K562 (cell line): ENCODE measurements at regions not wholly inside any gene's neighbourhood (a gene's known extent, or its start where the extent isn't known, plus 50 kb on each side); places are given as distances from the start of the nearest gene placed in this dataset.

Experiments used
- ATAC-seq: fragments of 200-7000 bp; cut with Tn5 transposase; 3 replicates; pipeline ENCODE4 v1.9.1; 2020; ENCODE audit warnings: moderate library complexity
- BruUV-seq: library from RNA; stranded (reverse); fragments of 400-500 nt; replicated peaks from 2 replicates; lab custom pipeline; 2021; lab: Mats Ljungman, UMichigan
- CTCF ChIA-PET: fragments of 300-600 bp; formaldehyde crosslinking; extraction: SDS; loops from one replicate; lab custom pipeline; 2021; ENCODE audit warnings: low intra/inter-chr PET ratio; lab: Yijun Ruan, JAX
- POLR2A ChIA-PET: fragments of 300-600, 350-650 bp; sonication (Branson Sonifier 250); formaldehyde crosslinking; extraction: SDS; loops from one replicate; lab custom pipeline; 2021; ENCODE audit warnings: antibody characterized with exemption, inconsistent platforms; lab: Yijun Ruan, JAX
- DNase-seq, 4 experiments: peaks; one replicate each; pipeline versions ENCODE4 v3.0.0 to v3.0.0-alpha.2; 2011 to 2018; ENCODE audit warnings: low spot score in 3 of 4, mixed read lengths in 3 of 4; ENCODE audit errors: extremely low read depth in 1 of 4
- FAIRE-seq: peaks from 2 replicates; lab custom pipeline; 2011; peaks lifted over from hg19 to GRCh38; lab: Jason Lieb, UNC
- H2AFZ ChIP-seq: 2 replicates; pipeline ENCODE4 v1.6.0; 2011; ENCODE audit warnings: low read depth, low read length, control low read depth, inconsistent platforms
- H3K27ac ChIP-seq: fragments of 200-600 bp; 3 replicates; pipeline ENCODE4 v1.8.0; 2011; ENCODE audit warnings: low read depth, mild to moderate bottlenecking, control low read depth, inconsistent platforms, low read length, moderate library complexity, mixed read lengths; ENCODE audit errors: extremely low read depth
- H3K27me3 ChIP-seq, 2 experiments: fragments of 300-600 bp in 1 of 2; 2 replicates in 1 of 2; 3 replicates in 1 of 2; pipeline versions ENCODE4 v1.6.0 to v1.8.0; 2011; ENCODE audit warnings: inconsistent platforms in 2 of 2, low read length in 2 of 2, mild to moderate bottlenecking in 1 of 2, mixed read lengths in 1 of 2, moderate library complexity in 1 of 2; ENCODE audit not compliant: control insufficient read depth in 2 of 2, insufficient read depth in 2 of 2
- H3K36me3 ChIP-seq: fragments of 300-600 bp; 3 replicates; pipeline ENCODE4 v1.8.0; 2011; ENCODE audit warnings: mild to moderate bottlenecking, low read length, inconsistent platforms; ENCODE audit not compliant: control insufficient read depth, insufficient read depth
- H3K4me1 ChIP-seq, 2 experiments: fragments of 200-600 bp in 1 of 2; replicated peaks in 1 of 2; 2 replicates in 1 of 2; 3 replicates in 1 of 2; pipeline versions ENCODE4 v1.5.1 to v1.8.0; 2011; ENCODE audit warnings: inconsistent platforms in 2 of 2, low read length in 2 of 2, mild to moderate bottlenecking in 1 of 2, mixed read lengths in 1 of 2, moderate library complexity in 1 of 2; ENCODE audit not compliant: control insufficient read depth in 2 of 2, insufficient read depth in 2 of 2
- H3K4me2 ChIP-seq: 2 replicates; pipeline ENCODE4 v1.6.1; 2011; ENCODE audit warnings: low read length, control low read depth, inconsistent platforms, mixed read lengths; ENCODE audit not compliant: insufficient read depth
- H3K4me3 ChIP-seq: fragments of 200-600 bp; sonication (generic), shearing (Covaris generic); 2 replicates; pipeline ENCODE4 v1.5.1; 2016; ENCODE audit warnings: control low read depth, inconsistent platforms
- H3K79me2 ChIP-seq: fragments of 200-600 bp; 3 replicates; pipeline ENCODE4 v1.8.0; 2011; ENCODE audit warnings: low read length, inconsistent platforms; ENCODE audit not compliant: control insufficient read depth, insufficient read depth
- H3K9ac ChIP-seq, 2 experiments: 2 replicates each; pipeline versions ENCODE4 v1.6.0 to v1.6.1; 2011; ENCODE audit warnings: low read depth in 2 of 2, low read length in 2 of 2, control low read depth in 1 of 2, inconsistent platforms in 1 of 2, mild to moderate bottlenecking in 1 of 2, mixed read lengths in 1 of 2; ENCODE audit not compliant: insufficient read depth in 1 of 2
- H3K9me1 ChIP-seq: one replicate; pipeline ENCODE4 v1.6.0; 2011; ENCODE audit warnings: inconsistent platforms, mild to moderate bottlenecking, low read length, moderate library complexity; ENCODE audit not compliant: control insufficient read depth, insufficient read depth
- H3K9me3 ChIP-seq: replicated peaks from 2 replicates; pipeline ENCODE4 v1.5.1; 2011; ENCODE audit warnings: low read depth, low read length, inconsistent platforms; ENCODE audit not compliant: control insufficient read depth, insufficient read depth
- H4K20me1 ChIP-seq: replicated peaks from 2 replicates; pipeline ENCODE4 v1.6.1; 2011; ENCODE audit warnings: low read length, inconsistent platforms, mixed read lengths; ENCODE audit not compliant: control insufficient read depth, insufficient read depth
- ARNT ChIP-seq, 2 experiments: fragments of 450-650 bp; IDR thresholded peaks; 2 replicates each; pipeline ENCODE4 v1.6.1; 2016; ENCODE audit warnings: mild to moderate bottlenecking in 1 of 2
- MTF1 ChIP-seq: fragments of 250-450 bp; sonication (Bioruptor Pico); IDR thresholded peaks from 2 replicates; pipeline ENCODE4 v1.9.0; 2021; ENCODE audit warnings: moderate library complexity, mild to moderate bottlenecking, inconsistent platforms, borderline replicate concordance
- NR2C2 ChIP-seq, 2 experiments: fragments of 200-800 bp in 1 of 2; sonication (Bioruptor generic) in 1 of 2; sonication (generic) in 1 of 2; formaldehyde crosslinking in 1 of 2; IDR thresholded peaks; 2 replicates each; pipeline versions ENCODE4 v1.6.1 to v1.8.0; 2016 to 2022; ENCODE audit warnings: mild to moderate bottlenecking in 1 of 2, missing compliant biosample characterization in 1 of 2, missing genetic modification characterization in 1 of 2, missing genetic modification reagents in 1 of 2
- SPI1 ChIP-seq: IDR thresholded peaks from 2 replicates; pipeline ENCODE4 v1.6.1; 2011; ENCODE audit warnings: low read depth, low read length, control low read depth, borderline replicate concordance
- ZNF316 ChIP-seq: fragments of 450-650 bp; IDR thresholded peaks from 2 replicates; pipeline ENCODE4 v1.6.1; 2016
- WGBS: fragments of 100-300 bp; shearing (Covaris generic); methylation state at CpG from one replicate; pipeline ENCODE4 v1.1.6; 2016; ENCODE audit warnings: low coverage, mixed read lengths; ENCODE audit not compliant: insufficient coverage; ENCODE audit errors: missing lambda C conversion rate; 5-methylcytosine and 5-hydroxymethylcytosine counted together
- in situ Hi-C: fragments of 300-500 bp; cut with MboI; formaldehyde crosslinking; loops from 4 replicates; pipeline ENCODE4 v1.15.0; 2018; ENCODE audit warnings: inconsistent platforms, mixed read lengths
- intact Hi-C: fragments of 100-400 bp; cut with micrococcal nuclease; formaldehyde crosslinking; loops from 2 replicates; pipeline ENCODE4 v1.14.2; 2022
- TF ChIP-seq, protein P1 (sequence below): fragments of 250-450 bp; sonication (Bioruptor Pico); IDR thresholded peaks from 2 replicates; pipeline ENCODE4 v1.8.0; 2022; ENCODE audit warnings: moderate library complexity, mild to moderate bottlenecking, inconsistent platforms
- TF ChIP-seq, protein P2 (sequence below): fragments of 250-450 bp; sonication (Bioruptor Pico); IDR thresholded peaks from 2 replicates; pipeline ENCODE4 v1.4.0; 2020; ENCODE audit warnings: borderline replicate concordance

DNA sequence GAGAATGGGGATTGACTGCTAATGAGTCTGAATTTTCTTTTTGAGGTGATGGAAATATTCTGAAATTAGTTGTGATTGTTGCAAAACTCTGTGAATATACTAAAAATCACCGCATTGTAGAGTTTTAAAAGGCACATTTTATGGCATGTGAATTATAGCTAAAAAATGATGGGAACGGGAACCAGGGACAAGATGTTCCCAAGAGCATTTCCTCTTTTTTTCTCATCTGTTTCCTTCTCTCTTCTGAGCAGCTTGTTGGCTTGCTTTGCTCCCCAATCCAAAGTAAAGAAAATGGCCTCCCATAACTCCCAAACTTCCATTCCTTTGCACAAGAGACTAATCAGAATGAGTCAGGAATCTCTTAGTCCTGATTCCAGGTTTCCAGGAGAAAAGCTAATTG, 459.2 kb downstream of the TSHZ3 start:
- Histone ChIP-seq H4K20me1 (no peaks in the 10 kb centered on the region), H3K4me3 (no peak overlapping the region), H2AFZ (no peak overlapping the region), H3K27ac (no peak overlapping the region), H3K36me3 (no peaks in the 10 kb centered on the region), H3K4me2 (no peak overlapping the region), H3K9me3 (no peaks in the 10 kb centered on the region), H3K27me3 (no peaks in the 10 kb centered on the region; a peak in 1 of 5 replicates), H3K79me2 (no peaks in the 10 kb centered on the region), H3K9ac (no peak overlapping the region), H3K4me1 (no peaks in the 10 kb centered on the region), H3K9me1 (no peaks in the 10 kb centered on the region)
- ATAC-seq (no peak), FAIRE-seq (no peak), DNase-seq (no peak)
- TF ChIP-seq, protein P1, sequence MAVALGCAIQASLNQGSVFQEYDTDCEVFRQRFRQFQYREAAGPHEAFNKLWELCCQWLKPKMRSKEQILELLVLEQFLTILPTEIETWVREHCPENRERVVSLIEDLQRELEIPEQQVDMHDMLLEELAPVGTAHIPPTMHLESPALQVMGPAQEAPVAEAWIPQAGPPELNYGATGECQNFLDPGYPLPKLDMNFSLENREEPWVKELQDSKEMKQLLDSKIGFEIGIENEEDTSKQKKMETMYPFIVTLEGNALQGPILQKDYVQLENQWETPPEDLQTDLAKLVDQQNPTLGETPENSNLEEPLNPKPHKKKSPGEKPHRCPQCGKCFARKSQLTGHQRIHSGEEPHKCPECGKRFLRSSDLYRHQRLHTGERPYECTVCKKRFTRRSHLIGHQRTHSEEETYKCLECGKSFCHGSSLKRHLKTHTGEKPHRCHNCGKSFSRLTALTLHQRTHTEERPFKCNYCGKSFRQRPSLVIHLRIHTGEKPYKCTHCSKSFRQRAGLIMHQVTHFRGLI (CRISPR knock-in tag), result no peak
- TF ChIP-seq, protein P2, sequence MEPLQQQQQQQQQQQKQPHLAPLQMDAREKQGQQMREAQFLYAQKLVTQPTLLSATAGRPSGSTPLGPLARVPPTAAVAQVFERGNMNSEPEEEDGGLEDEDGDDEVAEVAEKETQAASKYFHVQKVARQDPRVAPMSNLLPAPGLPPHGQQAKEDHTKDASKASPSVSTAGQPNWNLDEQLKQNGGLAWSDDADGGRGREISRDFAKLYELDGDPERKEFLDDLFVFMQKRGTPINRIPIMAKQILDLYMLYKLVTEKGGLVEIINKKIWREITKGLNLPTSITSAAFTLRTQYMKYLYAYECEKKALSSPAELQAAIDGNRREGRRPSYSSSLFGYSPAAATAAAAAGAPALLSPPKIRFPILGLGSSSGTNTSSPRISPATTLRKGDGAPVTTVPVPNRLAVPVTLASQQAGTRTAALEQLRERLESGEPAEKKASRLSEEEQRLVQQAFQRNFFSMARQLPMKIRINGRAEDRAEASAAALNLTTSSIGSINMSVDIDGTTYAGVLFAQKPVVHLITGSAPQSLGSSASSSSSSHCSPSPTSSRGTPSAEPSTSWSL, result no peak
- TF ChIP-seq NR2C2 (CRISPR knock-in tag; IDR thresholded peaks at IDR 0.05) (no peak), NR2C2 (tag; IDR thresholded peaks at IDR 0.05) (no peak), ARNT (IDR thresholded peaks at IDR 0.05) (no peak), ZNF316 (no peak), SPI1 (0 out of 2 replicates have a peak, but pooled peaks have one; percentile 26), MTF1 (no peak)
- 0% methylated on average over 2 of the region's 2 CpGs for WGBS
- POLR2A ChIA-PET, result no interaction called here
- intact Hi-C loops, result no loop called here
- CTCF ChIA-PET, result no interaction called here
- no TSS peak for BruUV-seq
- in situ Hi-C loops, result no loop called here
